ENCODE measurements at regions not wholly inside any gene's neighbourhood (a gene's known extent, or its start where the extent isn't known, plus 50 kb on each side); places are given as distances from the start of the nearest gene placed in this dataset.

DNA sequence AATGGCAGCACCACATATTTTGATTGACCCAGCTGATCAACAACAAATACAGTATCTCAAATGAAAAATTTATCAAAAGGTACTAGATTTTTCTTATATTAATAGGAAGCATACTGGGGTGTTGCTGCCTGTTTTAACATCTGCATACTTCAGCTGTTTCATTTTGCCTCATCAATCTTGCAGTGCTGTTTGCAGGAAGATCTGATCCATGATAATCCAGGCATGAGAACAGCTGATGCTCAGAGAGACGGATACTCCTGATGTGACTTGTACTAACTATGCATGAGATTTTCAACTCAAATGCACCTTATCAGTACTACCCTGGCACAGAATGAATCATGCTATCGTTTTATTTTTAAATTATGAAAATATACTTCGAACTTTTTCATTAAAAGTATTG lies 2136.8 kb downstream of the PCDH9 start:
- no peaks in the 10 kb centered on the region for H3K4me1 ChIP-seq (ENCODE audit: control insufficient read depth, insufficient read depth, low read length)
- no peak overlapping the region for H2AFZ ChIP-seq (ENCODE audit: control insufficient read depth, low read depth, low read length)
- DNase-seq (ENCODE audit: low read depth, low spot score) (no peak), FAIRE-seq (no peak), ATAC-seq (no peak)
- no peak overlapping the region for H3K4me2 ChIP-seq (ENCODE audit: control insufficient read depth, insufficient read depth)
- WGBS (ENCODE audit: insufficient coverage, insufficient replicate concordance, low lambda C conversion rate, missing lambda C conversion rate) = 10% methylated on average over 3 of the region's 3 CpGs
- ChIA-PET CTCF (no interaction called here), POLR2A (no interaction called here), SMC1A (ENCODE audit: uncharacterized antibody, unreplicated experiment) (interaction anchor here (1.0 kb wide), 2 partner anchors 15 to 18 kb away, joined by 3 read pairs; no protein-coding TSS in a partner anchor), RAD21 (ENCODE audit: unreplicated experiment) (no interaction called here)
- TF ChIP-seq RUNX3 (IDR thresholded peaks at IDR 0.05; ENCODE audit: low read length) = no peak
- no peak for TF ChIP-seq TBL1XR1 (IDR thresholded peaks at IDR 0.05; ENCODE audit: low read depth, low read length)
- TF ChIP-seq HDAC6 (IDR thresholded peaks at IDR 0.05; ENCODE audit: unreplicated experiment) = no peak
- no peak for TF ChIP-seq GABPA (IDR thresholded peaks at IDR 0.05; ENCODE audit: low read depth)
- no peak for TF ChIP-seq SIX5 (IDR thresholded peaks at IDR 0.05; ENCODE audit: low read depth, low read length, severe bottlenecking)
- TF ChIP-seq SUPT20H (IDR thresholded peaks at IDR 0.05; ENCODE audit: borderline replicate concordance, control insufficient read depth, low read depth, low read length) = no peak
- TF ChIP-seq CHD2 (IDR thresholded peaks at IDR 0.05; ENCODE audit: borderline replicate concordance, low read depth, low read length) = no peak
- TF ChIP-seq, protein P1, sequence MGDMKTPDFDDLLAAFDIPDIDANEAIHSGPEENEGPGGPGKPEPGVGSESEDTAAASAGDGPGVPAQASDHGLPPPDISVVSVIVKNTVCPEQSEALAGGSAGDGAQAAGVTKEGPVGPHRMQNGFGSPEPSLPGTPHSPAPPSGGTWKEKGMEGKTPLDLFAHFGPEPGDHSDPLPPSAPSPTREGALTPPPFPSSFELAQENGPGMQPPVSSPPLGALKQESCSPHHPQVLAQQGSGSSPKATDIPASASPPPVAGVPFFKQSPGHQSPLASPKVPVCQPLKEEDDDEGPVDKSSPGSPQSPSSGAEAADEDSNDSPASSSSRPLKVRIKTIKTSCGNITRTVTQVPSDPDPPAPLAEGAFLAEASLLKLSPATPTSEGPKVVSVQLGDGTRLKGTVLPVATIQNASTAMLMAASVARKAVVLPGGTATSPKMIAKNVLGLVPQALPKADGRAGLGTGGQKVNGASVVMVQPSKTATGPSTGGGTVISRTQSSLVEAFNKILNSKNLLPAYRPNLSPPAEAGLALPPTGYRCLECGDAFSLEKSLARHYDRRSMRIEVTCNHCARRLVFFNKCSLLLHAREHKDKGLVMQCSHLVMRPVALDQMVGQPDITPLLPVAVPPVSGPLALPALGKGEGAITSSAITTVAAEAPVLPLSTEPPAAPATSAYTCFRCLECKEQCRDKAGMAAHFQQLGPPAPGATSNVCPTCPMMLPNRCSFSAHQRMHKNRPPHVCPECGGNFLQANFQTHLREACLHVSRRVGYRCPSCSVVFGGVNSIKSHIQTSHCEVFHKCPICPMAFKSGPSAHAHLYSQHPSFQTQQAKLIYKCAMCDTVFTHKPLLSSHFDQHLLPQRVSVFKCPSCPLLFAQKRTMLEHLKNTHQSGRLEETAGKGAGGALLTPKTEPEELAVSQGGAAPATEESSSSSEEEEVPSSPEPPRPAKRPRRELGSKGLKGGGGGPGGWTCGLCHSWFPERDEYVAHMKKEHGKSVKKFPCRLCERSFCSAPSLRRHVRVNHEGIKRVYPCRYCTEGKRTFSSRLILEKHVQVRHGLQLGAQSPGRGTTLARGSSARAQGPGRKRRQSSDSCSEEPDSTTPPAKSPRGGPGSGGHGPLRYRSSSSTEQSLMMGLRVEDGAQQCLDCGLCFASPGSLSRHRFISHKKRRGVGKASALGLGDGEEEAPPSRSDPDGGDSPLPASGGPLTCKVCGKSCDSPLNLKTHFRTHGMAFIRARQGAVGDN (IDR thresholded peaks at IDR 0.05) = no peak
- TF ChIP-seq, protein P2, sequence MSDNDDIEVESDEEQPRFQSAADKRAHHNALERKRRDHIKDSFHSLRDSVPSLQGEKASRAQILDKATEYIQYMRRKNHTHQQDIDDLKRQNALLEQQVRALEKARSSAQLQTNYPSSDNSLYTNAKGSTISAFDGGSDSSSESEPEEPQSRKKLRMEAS (IDR thresholded peaks at IDR 0.05; ENCODE audit: low read depth, low read length) = no peak
- no peak for TF ChIP-seq NFYB (IDR thresholded peaks at IDR 0.05; ENCODE audit: insufficient read depth, low read depth, low read length)
- no peak overlapping the region for H3K27ac ChIP-seq (ENCODE audit: control insufficient read depth, insufficient read depth)
- no peak overlapping the region for H3K4me3 ChIP-seq
- intact Hi-C loops (cut with micrococcal nuclease; ENCODE audit: unreplicated experiment) (no loop called here), in situ Hi-C loops (cut with MboI) (no loop called here)
- H3K79me2 ChIP-seq (ENCODE audit: control insufficient read depth, insufficient read depth, low read length) = no peaks in the 10 kb centered on the region
- no peaks in the 10 kb centered on the region for H3K36me3 ChIP-seq (ENCODE audit: control insufficient read depth in 2 of 2, insufficient read depth in 2 of 2, low read length in 1 of 2)
- H3K9ac ChIP-seq (ENCODE audit: control insufficient read depth, insufficient read depth, low read length) = no peak overlapping the region
- no TSS peak for BruUV-seq (replicated peaks)
- no peaks in the 10 kb centered on the region for H3K9me3 ChIP-seq (replicated peaks; ENCODE audit: control insufficient read depth, insufficient read depth, low read length)
- no peaks in the 10 kb centered on the region for H3K27me3 ChIP-seq (replicated peaks in 1 of 2; ENCODE audit: control insufficient read depth in 2 of 2, insufficient read depth in 2 of 2, low read length in 1 of 2)
- no peaks in the 10 kb centered on the region for H4K20me1 ChIP-seq (ENCODE audit: control insufficient read depth, insufficient read depth)
